GM20431 (cell line): ENCODE measurements at regions not wholly inside any gene's neighbourhood (a gene's known extent, or its start where the extent isn't known, plus 50 kb on each side); places are given as distances from the start of the nearest gene placed in this dataset.
"Not testable (repeated sequence)": the region's sequence is repeated elsewhere in the genome, so short reads cannot be mapped to it uniquely, and the experiment has no call there.

Source experiments
- in situ Hi-C: fragments of 300-500 bp; cut with MseI, MboI; formaldehyde crosslinking; loops from one replicate; pipeline ENCODE4 v1.15.0; 2020; ENCODE audit warnings: low sequenced_read_pairs; ENCODE audit not compliant: unreplicated experiment

- in situ Hi-C loops: no loop called here
Measured at GRCh38 chr9:751137-752051, 90.1 kb upstream of the DMRT1 start.

- in situ Hi-C loops: no loop called here
Measured at GRCh38 chr9:752201-752600, 89.3 kb upstream of the DMRT1 start.

GRCh38 chr9:752681-753200 is 88.8 kb upstream of the DMRT1 start:
- in situ Hi-C loops: no loop called here

GRCh38 chr9:753734-754133 is 87.8 kb upstream of the DMRT1 start:
- in situ Hi-C loops: not testable (repeated sequence)

GRCh38 chr9:754150-754931 is 87.2 kb upstream of the DMRT1 start:
- in situ Hi-C loops: no loop called here

GRCh38 chr9:755454-756381 is 85.8 kb upstream of the DMRT1 start:
- in situ Hi-C loops: no loop called here

- in situ Hi-C loops: no loop called here
Measured at GRCh38 chr9:757246-757881, 84.1 kb upstream of the DMRT1 start.

GRCh38 chr9:758146-758545 is 83.4 kb upstream of the DMRT1 start:
- in situ Hi-C loops: no loop called here

GRCh38 chr9:759541-759940 is 82.0 kb upstream of the DMRT1 start:
- in situ Hi-C loops: no loop called here

GRCh38 chr9:759983-760736 is 81.3 kb upstream of the DMRT1 start:
- in situ Hi-C loops: no loop called here

GRCh38 chr9:761176-761792 is 80.2 kb upstream of the DMRT1 start:
- in situ Hi-C loops: no loop called here

GRCh38 chr9:761793-762560 is 79.5 kb upstream of the DMRT1 start:
- in situ Hi-C loops: no loop called here

GRCh38 chr9:763692-764091 is 77.8 kb upstream of the DMRT1 start:
- in situ Hi-C loops: no loop called here

GRCh38 chr9:764105-764524 is 77.4 kb upstream of the DMRT1 start:
- in situ Hi-C loops: no loop called here

GRCh38 chr9:764986-765385 is 76.5 kb upstream of the DMRT1 start:
- in situ Hi-C loops: no loop called here

GRCh38 chr9:767061-767561 is 74.4 kb upstream of the DMRT1 start:
- in situ Hi-C loops: not testable (repeated sequence)

- in situ Hi-C loops: no loop called here
Measured at GRCh38 chr9:776086-776485, 65.4 kb upstream of the DMRT1 start.
